NCI-H524 (cell line): ENCODE measurements at regions not wholly inside any gene's neighbourhood (a gene's known extent, or its start where the extent isn't known, plus 50 kb on each side); places are given as distances from the start of the nearest gene placed in this dataset.
"Not testable (repeated sequence)": the region's sequence is repeated elsewhere in the genome, so short reads cannot be mapped to it uniquely, and the experiment has no call there.

ENCODE experiments used
- DNase-seq, 2 experiments: peaks; one replicate each; lab custom pipeline; 2025; lab: John Stamatoyannopoulos, UW

DNA sequence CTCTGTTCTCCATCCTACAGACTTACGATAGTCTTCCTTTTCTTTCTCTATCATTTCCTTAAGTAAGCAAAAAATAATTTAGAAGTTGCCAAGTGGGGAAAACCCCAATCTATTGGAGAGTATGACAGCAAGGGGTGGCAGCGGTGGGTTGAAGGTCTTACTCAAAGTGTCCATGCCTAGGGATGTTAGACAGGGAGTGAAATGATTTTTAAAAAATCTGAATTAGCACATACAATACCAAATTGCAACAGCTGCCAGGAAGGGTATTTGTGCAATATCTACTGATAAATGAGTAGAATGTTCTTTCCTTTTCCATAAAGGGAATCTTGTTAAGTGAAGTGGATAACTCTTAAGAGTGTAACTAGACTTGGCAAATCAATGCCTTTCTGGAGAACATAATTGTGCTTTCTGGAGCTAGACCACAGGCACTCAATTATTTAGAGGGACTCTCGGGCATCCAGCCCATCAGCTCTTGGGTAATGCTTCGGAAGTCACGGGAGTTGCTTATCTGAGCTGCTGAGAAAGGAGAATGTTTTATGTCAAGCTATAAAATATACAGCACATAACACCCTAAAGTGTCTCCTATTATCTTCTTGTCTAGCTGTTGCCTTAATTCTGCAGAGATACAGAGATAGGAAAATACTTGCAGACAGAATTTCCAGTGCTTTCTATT lies 151.5 kb downstream of the KCNJ2 start:
- DNase-seq, result no peak

DNA sequence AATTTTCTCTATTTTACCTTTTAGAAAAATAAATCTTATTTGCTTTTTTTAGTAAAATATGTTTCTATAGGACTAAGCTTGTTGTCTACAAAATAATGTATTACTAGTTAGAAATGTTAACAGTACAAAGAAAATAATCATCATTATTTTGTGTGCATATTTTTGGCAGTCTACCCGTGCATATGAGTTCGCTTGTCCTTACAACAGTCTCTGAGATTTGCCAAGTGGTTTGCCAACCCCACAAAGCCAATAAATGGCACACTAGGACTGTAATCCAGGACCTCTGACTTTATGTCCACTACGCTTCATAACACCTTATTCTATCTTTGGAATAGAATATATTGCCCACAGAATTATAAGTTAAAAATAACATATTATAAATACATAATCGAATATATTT lies 152.0 kb downstream of the KCNJ2 start:
- DNase-seq, result no peak

DNA sequence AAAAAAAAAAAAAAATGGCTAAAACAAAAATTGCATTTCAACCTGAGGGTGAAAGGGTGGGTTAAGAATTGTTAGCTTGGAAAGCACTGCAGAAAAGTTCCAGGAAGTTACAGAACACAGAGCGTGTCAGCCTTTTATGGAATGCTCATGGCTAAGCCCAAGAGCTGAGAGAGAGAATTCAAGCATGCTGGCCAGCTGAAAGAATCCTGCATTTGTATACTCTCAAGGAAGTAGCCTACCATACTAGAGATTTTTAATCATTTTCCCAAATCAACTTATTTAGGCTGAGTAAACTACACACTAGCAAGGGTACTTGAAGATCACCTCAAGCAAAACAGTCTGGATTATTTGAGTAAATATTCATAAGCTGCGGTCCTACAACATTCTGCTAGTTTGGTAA lies 153.9 kb downstream of the KCNJ2 start:
- no peak for DNase-seq

DNA sequence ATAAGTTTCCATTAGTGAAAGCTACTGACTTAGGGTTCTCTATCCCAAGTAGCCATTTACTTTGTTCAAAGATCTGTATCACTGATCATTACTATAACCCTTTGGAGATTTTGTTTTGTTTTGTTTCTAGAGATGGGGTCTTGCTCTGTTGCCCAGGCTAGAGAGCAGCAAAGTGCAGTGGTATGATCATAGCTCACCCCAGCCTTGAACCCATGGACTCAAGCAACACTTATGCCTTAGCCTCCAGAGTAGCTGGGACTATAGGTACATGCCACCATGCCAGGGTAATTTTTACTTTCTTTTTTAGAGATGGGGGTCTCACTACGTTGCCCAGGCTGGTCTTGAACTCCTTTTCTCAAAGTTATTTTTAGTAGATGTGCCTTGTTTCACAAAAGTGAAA lies 154.7 kb downstream of the KCNJ2 start:
- DNase-seq, result no peak

DNA sequence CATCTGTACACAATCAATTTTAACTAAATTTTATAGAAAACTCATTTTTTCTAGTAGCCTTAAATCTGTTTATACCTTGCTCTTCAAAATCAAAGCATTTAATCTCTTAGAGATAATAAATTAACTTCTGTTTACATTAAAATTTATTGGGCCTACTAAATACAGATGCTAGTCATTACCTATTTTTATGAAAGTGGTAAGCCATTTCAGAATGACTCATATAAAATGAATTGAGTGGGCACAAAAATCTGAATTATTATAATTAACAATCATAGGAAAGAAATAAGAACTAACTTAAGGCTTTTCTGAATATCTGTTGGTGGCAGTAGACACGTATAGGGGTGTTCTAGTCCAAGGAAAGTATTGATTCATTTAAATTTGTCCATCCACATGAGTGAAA lies 157.9 kb downstream of the KCNJ2 start:
- DNase-seq, result no peak

DNA sequence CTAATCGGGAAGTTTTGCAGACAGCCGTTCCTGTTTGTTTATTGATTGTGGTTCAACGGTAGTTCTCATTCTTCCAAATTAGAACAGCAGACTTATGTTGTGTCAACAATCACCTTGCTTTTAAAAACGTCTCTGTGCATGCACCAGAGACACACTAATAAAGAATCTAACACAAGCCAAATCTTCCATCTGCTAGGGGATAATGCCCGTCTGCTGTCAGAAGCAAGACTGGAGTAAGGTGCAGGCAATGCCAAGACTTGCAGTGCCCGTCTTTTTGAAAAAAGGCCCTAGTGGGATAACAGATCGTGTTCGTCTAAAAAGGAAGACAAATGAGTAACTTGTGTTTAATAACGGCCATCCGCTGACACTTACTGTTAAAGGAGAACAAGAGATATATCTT lies 158.4 kb downstream of the KCNJ2 start:
- peak; percentile 30 to 73 for DNase-seq

DNA sequence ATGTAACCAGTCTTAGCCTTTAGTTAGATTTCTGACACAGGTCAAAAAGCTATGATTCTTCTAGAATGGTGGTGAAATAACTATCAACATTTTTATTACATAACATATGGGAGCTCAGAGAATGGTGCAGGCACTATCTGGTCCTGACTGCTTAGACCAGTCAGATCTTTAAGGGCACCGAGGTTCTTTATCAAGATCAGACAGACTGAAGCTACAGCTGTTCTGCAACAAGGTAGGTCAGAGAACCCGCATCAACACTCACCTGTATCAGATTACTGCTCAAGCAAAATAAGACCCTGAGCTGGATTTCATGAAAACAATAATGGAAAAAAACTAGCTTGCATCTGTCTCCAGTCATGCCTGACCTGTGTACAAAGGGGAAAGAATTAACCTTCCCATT lies 160.4 kb downstream of the KCNJ2 start:
- peak in 1 of 2 experiments; percentile 79 for DNase-seq

DNA sequence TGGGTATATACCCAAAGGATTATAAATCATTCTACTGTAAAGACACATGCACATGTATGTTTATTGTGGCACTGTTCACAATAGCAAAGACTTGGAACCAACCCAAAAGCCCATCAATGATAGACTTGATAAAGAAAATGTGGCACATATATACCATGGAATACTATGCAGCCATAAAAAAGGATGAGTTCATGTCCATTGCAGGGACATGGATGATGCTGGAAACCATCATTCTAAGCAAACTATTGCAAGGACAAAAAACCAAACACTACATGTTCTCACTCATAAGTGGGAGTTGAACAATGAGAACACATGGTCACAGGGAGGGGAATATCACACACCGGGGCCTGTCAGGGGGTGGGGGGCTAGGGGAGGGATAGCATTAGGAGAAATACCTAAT lies 161.7 kb downstream of the KCNJ2 start:
- DNase-seq, result not testable (repeated sequence)

DNA sequence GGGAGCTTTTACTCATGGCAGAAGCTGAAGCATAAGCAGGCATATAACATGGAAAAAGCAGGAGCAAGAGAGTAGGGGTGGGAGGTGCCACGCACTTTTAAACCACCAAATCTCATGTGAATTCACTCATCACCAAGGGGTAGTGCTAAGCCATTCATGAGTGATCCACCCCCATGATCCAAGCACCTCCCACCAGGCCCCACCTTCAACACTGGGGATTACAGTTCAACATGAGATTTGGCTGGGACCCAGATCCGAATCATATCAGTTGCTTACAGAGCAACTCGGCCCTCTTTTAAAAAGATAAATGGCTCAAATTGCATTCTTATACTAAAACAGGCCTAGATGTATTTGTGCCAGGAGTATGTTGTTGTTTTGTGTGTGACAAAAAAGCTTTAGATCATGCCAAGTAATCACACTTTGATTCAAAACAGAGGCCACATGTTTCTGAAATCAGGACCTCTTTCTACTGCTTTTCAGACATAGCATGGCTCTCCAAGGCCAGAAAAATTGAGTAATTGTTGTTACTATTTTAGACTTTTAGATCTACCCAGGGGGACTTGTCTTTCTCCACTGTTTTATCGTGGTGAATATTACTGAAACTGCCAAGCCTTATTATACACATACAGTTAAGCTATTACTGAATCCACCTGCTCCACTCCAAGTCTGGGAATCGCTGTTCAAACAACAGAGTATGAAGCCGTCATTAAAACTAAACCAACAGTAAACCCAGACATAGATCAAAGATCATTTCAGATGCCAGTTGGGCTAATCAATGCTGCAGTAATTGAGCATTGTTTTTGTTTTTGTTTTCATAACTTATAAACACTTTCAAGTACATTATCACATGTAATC lies 163.3 kb downstream of the KCNJ2 start:
- DNase-seq, result no peak

DNA sequence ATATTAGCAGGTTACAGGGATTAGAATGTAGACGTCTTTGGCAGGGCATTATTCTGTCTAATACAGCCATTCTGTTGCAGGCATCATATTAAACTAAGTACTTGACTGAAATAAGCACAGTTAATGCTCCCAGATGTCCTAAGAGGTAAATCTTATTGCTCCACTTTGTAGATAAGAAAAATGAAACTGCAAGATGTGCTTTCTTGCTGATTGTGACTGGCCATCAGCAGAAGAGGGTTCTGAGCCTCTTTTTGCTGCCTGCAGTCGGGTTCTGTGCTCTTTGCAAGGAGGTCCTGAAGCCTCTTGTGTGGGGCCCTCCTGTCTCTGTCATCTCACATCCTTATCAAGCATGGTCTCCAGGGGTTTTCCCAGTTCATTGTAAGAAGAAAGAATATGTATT lies 167.1 kb downstream of the KCNJ2 start:
- peak in 1 of 2 experiments; percentile 72 for DNase-seq

DNA sequence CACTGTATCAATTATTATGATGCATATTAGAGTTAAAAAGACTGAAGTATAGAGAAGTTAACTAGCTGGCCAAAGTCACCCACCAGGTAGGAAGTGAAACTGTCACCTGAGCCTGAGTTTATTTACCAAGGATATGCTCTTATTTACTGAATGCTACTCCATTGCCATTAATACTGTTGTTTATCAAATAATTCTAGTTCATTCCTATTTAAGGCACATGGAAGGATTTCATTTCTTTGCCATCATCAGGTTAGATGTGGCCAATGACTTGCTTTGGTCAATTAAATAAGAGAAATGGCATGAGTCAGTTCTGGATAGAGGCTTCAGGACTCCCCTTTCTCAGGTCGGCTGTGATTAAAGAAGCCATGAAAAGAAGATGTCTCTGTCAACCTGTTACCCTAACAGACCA lies 169.6 kb downstream of the KCNJ2 start:
- no peak for DNase-seq

DNA sequence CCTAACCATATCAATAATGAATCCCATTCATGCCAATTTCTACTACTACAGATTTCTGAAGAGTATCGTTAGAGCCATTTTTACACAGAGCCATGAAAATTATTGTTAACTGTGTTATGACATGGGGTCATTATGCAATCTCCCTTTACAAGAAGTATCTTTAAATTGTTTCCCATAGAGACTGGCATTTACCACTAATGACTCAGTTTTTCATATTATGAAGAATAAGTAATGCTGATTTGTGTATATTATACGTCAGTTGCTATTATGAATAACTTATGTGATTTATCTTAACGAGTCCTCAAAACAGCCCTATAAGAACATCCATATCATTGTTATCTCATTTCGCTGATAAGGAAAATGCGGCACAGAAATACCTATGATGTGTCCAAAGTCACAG lies 173.8 kb downstream of the KCNJ2 start:
- no peak for DNase-seq

DNA sequence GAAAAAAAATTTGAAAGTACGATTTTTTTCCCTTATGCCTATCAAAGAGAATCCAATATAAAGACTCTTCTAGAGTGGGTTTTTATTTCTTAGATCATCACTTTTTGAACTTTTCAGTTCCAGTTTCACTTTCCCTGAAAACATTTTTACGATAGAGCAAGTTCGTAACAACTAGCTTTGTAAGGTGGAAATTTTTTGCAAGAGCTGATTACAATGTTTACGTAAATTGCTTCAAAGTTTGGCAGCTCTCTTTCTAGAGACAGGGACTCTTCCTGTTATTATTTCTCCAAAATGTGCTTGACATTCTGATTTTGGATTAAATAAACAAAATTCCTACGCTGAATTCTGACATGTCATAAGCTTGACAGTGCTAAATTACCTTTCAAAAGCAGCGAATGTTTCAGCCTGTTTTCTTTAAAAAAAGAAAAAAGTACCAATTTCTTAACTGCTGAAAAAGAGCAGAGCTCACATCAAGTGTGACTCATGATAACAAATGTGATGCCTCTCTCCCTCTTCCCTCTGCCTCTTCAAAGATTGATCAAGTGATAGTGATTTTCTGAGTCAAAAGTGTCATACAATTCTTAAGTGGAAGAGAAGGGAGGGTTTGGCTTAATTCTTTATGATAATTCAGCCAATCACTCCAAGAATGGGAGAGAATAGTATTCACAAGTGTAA lies 175.2 kb downstream of the KCNJ2 start:
- DNase-seq, result no peak

DNA sequence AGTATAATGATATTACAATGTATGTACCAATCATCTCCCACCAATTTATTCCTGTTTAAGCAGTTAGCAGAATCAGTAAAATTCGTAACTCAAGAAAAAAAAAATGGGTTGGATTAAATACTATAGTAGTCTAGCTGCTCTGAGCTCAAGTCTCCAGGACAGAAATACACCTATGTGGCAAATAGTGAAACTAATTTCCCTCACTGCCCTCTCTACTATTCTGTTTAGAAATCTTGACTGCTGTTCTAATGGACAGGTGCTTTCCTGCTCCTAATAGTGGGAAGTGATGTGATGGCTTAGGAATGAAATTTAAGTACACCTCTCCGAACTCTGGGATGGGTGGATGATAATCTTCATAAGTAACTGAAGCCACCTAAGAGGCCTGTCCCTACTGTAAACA lies 175.7 kb downstream of the KCNJ2 start:
- no peak for DNase-seq

DNA sequence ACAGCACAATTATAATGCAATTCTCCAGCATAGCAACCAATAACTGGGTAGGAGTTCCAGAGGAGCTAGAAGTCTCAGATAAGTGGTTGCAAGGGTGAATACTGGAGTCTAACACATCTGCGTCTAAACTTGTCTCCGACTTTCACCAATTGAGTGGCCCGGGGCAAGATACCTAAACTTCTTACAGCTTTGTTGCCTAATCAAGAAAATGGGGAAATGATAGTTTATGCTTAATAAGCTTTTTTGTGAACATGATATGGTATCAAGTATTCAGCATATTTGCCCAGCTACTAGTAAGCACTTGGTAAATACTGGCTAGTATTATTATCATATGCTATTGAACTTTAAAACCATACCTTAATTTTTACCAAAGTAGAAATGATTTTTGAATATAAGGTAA lies 183.5 kb downstream of the KCNJ2 start:
- DNase-seq, result no peak

DNA sequence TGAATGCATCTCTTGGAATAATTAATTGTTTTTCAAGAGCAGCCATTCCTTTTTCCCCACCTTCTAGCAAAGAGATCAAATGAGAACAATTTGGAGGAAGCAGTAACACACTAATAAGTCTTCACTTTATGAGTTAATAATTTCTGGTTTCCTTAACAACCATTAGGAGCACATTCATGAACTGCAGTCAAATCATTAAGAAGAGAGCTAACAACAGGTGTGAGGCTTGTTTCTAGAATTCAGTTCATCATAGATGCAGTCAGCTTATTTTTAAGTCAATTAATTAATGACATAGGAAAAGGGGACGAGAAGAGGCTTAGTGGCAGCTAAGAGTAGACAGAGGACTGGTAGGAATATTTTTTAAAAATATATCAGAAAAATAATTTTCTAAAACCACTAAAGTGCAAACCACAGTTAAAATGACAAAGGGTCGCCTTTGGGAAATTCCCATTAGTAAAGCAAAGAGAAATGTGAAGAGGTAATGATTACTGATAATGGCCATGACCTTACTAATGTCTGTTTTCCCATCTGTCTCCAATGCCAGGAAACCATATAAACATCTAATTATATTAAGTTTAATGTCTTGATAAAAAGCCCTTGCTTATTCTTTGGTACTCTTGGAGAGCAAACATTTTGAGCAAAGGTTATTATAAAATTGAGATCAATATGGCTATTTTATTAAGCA lies 184.2 kb downstream of the KCNJ2 start:
- DNase-seq, result peak in 1 of 2 experiments; percentile 15

DNA sequence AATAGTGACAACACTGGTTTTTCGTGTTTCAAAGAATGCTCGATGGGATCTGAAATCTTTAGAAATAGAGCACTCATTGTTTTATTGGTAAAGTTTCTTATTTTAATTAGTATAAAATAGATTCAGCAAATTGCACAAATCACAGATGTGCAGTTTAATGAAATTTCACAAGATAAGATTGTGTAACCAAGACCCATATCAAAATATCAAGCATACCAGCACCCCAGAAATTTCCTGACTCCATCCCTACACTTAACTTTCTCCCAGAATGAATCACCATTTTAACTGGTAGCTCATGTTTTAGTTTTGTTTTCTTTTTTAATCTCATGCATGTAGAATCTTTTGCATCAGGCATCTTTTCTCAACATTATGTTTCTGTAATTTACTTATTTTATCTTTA lies 185.9 kb downstream of the KCNJ2 start:
- DNase-seq, result no peak

DNA sequence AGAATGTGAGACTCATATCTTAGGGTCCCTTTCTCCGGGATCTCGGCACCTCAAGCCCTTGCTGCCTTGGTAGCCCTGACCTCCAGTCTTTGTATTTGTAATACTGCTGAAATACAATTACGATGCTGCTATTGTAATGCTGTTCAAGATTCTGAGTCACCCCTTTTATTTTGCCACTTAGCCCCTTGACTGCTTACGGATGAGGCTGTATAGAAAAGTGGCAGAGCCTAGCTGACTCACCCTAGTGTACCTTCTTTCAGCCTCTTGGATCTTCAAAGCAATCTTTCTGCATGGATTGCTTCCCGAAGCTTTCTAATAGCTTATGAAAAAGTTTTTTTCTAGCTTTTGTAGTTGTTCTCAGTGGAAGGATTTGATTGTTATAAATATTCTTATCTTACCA lies 187.9 kb downstream of the KCNJ2 start:
- no peak for DNase-seq

DNA sequence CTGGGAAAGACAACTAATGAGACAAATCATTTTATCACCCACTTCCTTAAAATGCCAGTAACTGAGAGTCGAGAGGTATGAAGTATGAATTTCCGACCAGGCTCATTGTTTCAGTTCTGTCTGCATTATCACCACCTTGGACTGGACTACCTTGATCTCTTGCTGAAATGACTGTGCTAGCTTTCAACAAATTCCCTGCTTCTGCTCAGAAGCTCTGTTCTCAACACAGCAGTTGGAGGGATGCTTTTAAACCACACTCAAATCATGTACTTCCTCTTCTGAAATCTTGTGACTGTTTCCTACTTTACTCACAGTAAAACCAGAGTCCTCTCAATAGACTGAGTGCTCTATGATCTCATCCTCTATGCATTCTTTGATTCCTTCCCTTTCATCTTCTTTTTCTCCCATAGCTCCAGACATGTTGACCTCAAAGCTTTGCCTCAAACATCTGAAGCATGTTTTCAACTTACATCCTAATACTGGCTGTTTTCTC lies 195.8 kb downstream of the KCNJ2 start:
- no peak for DNase-seq

DNA sequence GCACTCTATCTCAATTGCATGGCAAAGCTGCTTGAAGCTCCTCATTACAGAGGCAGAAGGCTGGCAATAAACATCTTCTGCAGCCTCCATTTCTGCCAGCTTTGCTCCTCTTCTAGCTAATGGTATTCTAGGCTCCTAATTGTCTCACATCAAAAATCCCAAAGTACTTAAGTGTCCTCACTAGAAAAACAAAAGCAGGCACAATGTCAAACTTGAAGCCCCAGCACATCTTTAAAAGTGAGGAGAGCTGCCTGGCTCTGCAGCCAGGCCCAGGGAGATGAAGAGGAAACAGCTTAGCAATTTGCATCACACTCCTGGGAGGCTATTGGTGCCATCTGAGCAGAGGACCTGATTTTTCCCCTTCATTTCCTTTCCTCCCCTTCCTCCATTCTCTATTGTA lies 197.1 kb downstream of the KCNJ2 start:
- DNase-seq, result peak; percentile 6 to 13

DNA sequence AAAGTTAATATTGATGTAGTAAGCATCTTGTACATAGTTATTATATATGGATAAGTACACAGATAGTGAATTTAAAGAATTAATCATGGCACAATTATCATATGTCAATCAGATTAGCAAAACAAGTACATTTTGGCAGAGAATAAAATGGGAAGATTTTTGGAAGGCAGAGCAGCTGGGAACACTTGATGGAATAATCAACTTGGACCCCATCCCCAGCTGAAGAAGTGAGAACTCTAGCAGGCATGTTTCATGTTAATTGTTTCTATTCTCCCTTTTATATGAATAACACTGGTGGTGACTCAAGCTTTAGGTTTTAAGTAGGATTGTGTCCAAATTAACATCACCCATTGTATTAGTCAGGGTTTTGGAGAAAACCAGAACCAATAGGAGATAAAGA lies 198.7 kb downstream of the KCNJ2 start:
- DNase-seq, result no peak

DNA sequence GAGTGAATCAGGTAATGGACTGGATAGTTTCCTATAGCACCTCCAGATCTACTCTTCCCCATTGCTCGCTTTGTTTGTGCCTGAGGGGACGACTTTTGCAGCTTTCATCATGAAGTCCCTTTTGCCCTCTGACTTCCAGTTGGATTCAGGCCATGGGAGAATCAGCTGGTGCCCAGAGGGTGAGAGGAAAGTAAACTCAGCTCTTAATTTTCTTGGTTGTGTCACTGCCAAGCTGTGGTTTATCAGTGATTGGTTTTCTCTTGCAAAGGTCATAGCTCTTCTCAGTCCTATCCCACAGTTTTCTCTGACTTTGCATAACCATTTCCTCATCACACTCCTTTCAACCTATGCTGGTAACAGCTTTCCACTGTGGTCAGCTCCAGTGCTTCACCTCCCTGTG lies 200.1 kb downstream of the KCNJ2 start:
- no peak for DNase-seq
